T-helper 2 cell treated with Interferon-gamma antibody and Interleukin-4, amounts not matched to agents 100 ng/mL and 5 ng/mL, for 36 hours (primary cell): ENCODE measurements at regions not wholly inside any gene's neighbourhood (a gene's known extent, or its start where the extent isn't known, plus 50 kb on each side); places are given as distances from the start of the nearest gene placed in this dataset.

ENCODE experiments used
- intact Hi-C: fragments of 100-400 bp; cut with micrococcal nuclease; formaldehyde crosslinking; loops from one replicate; pipeline ENCODE4 v1.15.1; 2023

GRCh38 chr1:172973424-172973823 is 77.3 kb downstream of the TNFSF18 start:
- intact Hi-C loops = no loop called here

DNA sequence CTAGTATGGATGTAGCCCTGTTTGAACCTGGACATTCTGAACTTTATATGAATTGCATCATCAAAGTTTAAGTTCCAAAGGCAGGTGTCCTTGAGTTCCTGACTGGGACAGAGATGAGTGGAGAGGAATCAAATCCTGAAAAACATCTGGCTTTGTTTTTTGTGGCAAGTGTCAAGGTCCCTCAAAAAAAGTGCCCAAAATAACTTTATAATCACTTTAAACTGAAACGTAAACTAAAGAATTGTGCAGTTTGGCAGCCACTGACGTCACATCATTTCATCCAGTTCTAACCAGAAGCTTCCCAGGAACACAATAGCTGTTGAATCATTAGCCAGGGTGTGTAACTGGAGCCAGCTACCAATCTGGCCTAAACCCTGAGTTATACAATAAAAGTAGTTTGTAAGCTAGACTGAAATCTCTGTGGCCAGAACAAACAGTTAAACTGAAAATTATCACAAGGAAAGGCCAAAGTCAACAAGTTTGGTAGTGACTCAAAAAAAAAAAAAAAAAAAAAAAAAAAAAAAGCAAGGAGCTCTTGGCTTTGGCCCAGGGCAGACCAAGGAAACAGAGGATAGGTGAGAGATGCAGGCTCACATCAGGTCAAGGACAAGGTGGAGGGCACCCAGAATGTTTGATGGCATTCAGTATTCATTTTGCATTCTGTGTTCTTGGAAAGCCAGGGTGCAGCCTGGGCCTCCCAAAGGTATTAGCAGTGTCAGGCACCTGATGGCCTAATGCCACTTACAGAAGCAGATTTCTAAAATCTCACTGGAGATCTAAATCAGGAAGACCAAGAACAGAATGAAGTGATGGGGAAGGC is 74.3 kb downstream of the TNFSF18 start:
- intact Hi-C loops = no loop called here

GRCh38 chr1:172977296-172978017 is 73.3 kb downstream of the TNFSF18 start:
- intact Hi-C loops = no loop called here

DNA sequence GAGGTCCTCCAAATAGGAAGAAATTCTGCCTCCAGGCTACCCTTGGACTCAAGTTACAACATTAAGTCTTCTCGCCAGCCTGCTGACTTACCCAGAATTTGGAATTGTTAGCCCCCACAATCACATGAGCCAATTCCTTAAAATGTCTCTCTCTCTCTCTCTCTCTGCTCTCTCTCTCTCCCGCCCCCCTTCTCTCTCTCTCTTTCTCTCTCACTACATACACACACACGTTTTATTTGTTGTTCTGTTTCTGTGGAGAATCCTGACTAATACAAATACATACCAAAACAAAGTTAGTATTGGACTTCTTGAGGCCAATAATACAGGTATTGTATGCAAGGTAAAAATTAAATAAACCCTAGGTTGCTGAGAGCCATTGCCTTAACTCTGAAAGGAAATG is 72.1 kb downstream of the TNFSF18 start:
- intact Hi-C loops = no loop called here

DNA sequence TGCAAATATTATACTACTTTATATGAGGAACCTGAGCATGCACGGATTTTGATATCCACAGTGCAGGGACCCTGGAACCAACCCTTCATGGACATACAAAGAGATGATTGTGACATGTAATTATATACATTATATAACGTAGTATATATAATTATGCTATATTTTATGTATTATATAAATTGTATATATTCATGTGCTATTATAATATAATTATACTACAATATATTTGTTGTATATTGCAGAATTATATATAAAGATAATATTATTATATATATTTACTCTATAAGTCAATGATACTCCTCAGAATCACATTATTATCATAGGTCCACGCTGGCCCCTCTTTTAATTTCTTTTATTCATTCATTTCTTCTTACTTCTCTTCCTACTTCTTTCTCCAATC is 70.9 kb downstream of the TNFSF18 start:
- intact Hi-C loops = no loop called here

GRCh38 chr1:172980456-172980855 is 70.3 kb downstream of the TNFSF18 start:
- intact Hi-C loops = no loop called here

DNA sequence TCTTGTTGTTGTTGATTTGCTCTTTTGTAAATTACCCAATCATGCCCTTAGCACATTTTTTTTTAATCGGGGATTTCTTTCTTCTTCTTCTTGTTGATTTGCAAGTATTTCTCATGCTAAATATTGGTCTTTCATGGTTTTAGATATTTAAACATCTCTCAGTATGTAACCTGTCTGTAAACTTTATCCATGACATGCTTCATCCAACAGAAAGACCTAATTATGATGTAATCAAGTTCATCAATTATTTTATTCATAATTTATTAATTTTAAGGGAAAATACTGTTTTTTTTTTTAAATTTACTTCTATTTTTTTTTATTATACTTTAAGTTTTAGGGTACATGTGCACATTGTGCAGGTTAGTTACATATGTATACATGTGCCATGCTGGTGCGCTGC is 69.8 kb downstream of the TNFSF18 start:
- intact Hi-C loops = no loop called here
